ENCODE measurements at regions not wholly inside any gene's neighbourhood (a gene's known extent, or its start where the extent isn't known, plus 50 kb on each side); places are given as distances from the start of the nearest gene placed in this dataset.

GRCh38 chr3:87336761-87337160 lies 60.4 kb upstream of the POU1F1 start:
- intact Hi-C loops (cut with micrococcal nuclease; ENCODE audit: unreplicated experiment) = no loop called here
- ChIA-PET CTCF (no interaction called here), POLR2A (no interaction called here)
- BruUV-seq (replicated peaks) = no TSS peak
- no peaks in the 10 kb centered on the region for H3K27me3 Mint-ChIP-seq (ENCODE audit: insufficient read depth, unreplicated experiment)
- no peak for TF ChIP-seq CTCF (IDR thresholded peaks at IDR 0.05; ENCODE audit: insufficient read depth in 1 of 2, low read depth in 1 of 2, low read length in 1 of 2, severe bottlenecking in 1 of 2, unreplicated experiment in 1 of 2)
- no peaks in the 10 kb centered on the region for H3K9me3 Mint-ChIP-seq (ENCODE audit: unreplicated experiment)
- Histone ChIP-seq H3K9me3 (no peaks in the 10 kb centered on the region), H3K27me3 (replicated peaks; ENCODE audit: control insufficient read depth, insufficient read depth, low read length) (no peaks in the 10 kb centered on the region), H3K4me3 (ENCODE audit: low read depth, low read length) (no peak overlapping the region), H3K4me1 (peaks cover 21% of the 10 kb centered on the region), H3K36me3 (ENCODE audit: control insufficient read depth, insufficient read depth, low read length) (no peaks in the 10 kb centered on the region)
- no peak for DNase-seq
- H3K27ac Mint-ChIP-seq (ENCODE audit: unreplicated experiment) = no peak overlapping the region
- H3K4me1 Mint-ChIP-seq (ENCODE audit: low read depth, unreplicated experiment) = peaks cover 18% of the 10 kb centered on the region
- H3K4me3 Mint-ChIP-seq (ENCODE audit: unreplicated experiment) = no peak overlapping the region
- H3K36me3 Mint-ChIP-seq (ENCODE audit: insufficient read depth, unreplicated experiment) = no peaks in the 10 kb centered on the region

GRCh38 chr3:87335931-87336330 lies 59.5 kb upstream of the POU1F1 start:
- H3K27ac Mint-ChIP-seq (ENCODE audit: unreplicated experiment) = no peak overlapping the region
- intact Hi-C loops (cut with micrococcal nuclease; ENCODE audit: unreplicated experiment) = no loop called here
- peaks cover 18% of the 10 kb centered on the region for H3K4me1 Mint-ChIP-seq (ENCODE audit: low read depth, unreplicated experiment)
- no peaks in the 10 kb centered on the region for H3K36me3 ChIP-seq (ENCODE audit: control insufficient read depth, insufficient read depth, low read length)
- POLR2A ChIA-PET = no interaction called here
- H3K9me3 Mint-ChIP-seq (ENCODE audit: unreplicated experiment) = no peaks in the 10 kb centered on the region
- no peak for DNase-seq
- BruUV-seq (replicated peaks) = no TSS peak
- H3K4me3 Mint-ChIP-seq (ENCODE audit: unreplicated experiment) = no peak overlapping the region
- TF ChIP-seq CTCF (IDR thresholded peaks at IDR 0.05; ENCODE audit: insufficient read depth in 1 of 2, low read depth in 1 of 2, low read length in 1 of 2, severe bottlenecking in 1 of 2, unreplicated experiment in 1 of 2) = no peak
- no peaks in the 10 kb centered on the region for H3K27me3 ChIP-seq (replicated peaks; ENCODE audit: control insufficient read depth, insufficient read depth, low read length)
- no peaks in the 10 kb centered on the region for H3K27me3 Mint-ChIP-seq (ENCODE audit: insufficient read depth, unreplicated experiment)
- CTCF ChIA-PET = no interaction called here
- H3K36me3 Mint-ChIP-seq (ENCODE audit: insufficient read depth, unreplicated experiment) = no peaks in the 10 kb centered on the region
- no peak overlapping the region for H3K4me3 ChIP-seq (ENCODE audit: low read depth, low read length)
- no peaks in the 10 kb centered on the region for H3K9me3 ChIP-seq
- peaks cover 21% of the 10 kb centered on the region for H3K4me1 ChIP-seq

- DNase-seq = peak in 1 of 2 experiments; percentile 33
- CTCF ChIA-PET = interaction anchor here (0.9 to 1.7 kb wide), 2 partner anchors 9 to 18 kb away, joined by 3 to 5 read pairs; no protein-coding TSS in a partner anchor
- peak overlapping the region; percentile 31 for H3K4me3 Mint-ChIP-seq (ENCODE audit: unreplicated experiment)
- H3K27me3 Mint-ChIP-seq (ENCODE audit: insufficient read depth, unreplicated experiment) = no peaks in the 10 kb centered on the region
- peaks cover 18% of the 10 kb centered on the region for H3K4me1 Mint-ChIP-seq (ENCODE audit: low read depth, unreplicated experiment)
- BruUV-seq (replicated peaks) = no TSS peak
- no peaks in the 10 kb centered on the region for H3K36me3 ChIP-seq (ENCODE audit: control insufficient read depth, insufficient read depth, low read length)
- H3K4me3 ChIP-seq (ENCODE audit: low read depth, low read length) = no peak overlapping the region
- H3K27ac Mint-ChIP-seq (ENCODE audit: unreplicated experiment) = peak overlapping the region; percentile 79
- TF ChIP-seq CTCF (IDR thresholded peaks at IDR 0.05; ENCODE audit: insufficient read depth in 1 of 2, low read depth in 1 of 2, low read length in 1 of 2, severe bottlenecking in 1 of 2, unreplicated experiment in 1 of 2) = no peak
- H3K27me3 ChIP-seq (replicated peaks; ENCODE audit: control insufficient read depth, insufficient read depth, low read length) = no peaks in the 10 kb centered on the region
- H3K9me3 ChIP-seq = no peaks in the 10 kb centered on the region
- H3K36me3 Mint-ChIP-seq (ENCODE audit: insufficient read depth, unreplicated experiment) = no peaks in the 10 kb centered on the region
- POLR2A ChIA-PET = no interaction called here
- intact Hi-C loops (cut with micrococcal nuclease; ENCODE audit: unreplicated experiment) = loop anchor here (1.0 kb wide), 1 partner anchor 15 kb away; no protein-coding TSS in a partner anchor
- peaks cover 21% of the 10 kb centered on the region for H3K4me1 ChIP-seq
- H3K9me3 Mint-ChIP-seq (ENCODE audit: unreplicated experiment) = no peaks in the 10 kb centered on the region
Measured at GRCh38 chr3:87333393-87333892, 57.1 kb upstream of the POU1F1 start.

Measured in Caco-2 (cell line).